Stimulated activated CD4-positive, alpha-beta T cell treated with anti-CD3 and anti-CD28 coated beads, Interleukin-15, amount 100 ng/mL, for 1 hour (primary cell): ENCODE measurements at regions not wholly inside any gene's neighbourhood (a gene's known extent, or its start where the extent isn't known, plus 50 kb on each side); places are given as distances from the start of the nearest gene placed in this dataset.
"Not testable (repeated sequence)": the region's sequence is repeated elsewhere in the genome, so short reads cannot be mapped to it uniquely, and the experiment has no call there.

Experiments
- DNase-seq, 2 donors: peaks; one replicate each; pipeline ENCODE4 v3.0.0-alpha.2; 2020; ENCODE audit warnings: low read depth in 1 of 2, low spot score in 1 of 2

DNA sequence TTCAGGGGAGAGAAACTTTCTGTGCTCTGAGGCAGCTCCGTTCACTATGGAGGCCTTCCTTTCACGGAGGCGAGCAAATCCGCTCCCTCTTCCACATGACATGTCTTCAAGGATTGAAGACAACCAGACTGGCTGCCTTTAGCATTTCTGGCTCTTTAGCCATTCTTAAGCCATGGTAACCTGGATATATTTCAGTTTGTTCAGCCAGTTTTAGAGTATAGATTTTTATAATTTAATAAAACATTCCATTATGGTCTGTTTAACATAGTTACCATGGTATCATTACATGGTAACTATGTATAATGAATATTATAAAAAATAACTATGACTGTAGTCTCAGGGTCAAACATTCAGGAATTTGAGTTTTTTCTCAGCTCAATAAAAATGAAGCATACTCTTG lies 54.2 kb upstream of the NFIA start:
- DNase-seq = no peak

DNA sequence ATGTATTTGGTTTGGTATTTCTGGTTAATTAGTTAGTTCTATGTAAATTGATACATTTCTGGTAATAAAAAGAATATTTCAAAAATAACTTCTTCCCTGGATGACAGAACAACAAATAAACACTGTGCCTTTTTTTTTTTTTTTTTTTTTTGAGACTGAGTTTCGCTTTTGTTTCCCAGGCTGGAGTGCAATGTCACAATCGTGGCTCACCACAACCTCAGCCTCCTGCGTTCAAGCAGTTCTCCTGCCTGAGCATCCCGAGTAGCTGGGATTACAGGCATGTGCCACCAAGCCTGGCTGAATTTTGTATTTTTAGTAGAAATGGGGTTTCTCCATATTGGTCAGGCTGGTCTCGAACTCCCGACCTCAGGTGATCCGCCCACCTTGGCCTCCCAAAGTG lies 64.3 kb upstream of the NFIA start:
- not testable (repeated sequence) for DNase-seq

DNA sequence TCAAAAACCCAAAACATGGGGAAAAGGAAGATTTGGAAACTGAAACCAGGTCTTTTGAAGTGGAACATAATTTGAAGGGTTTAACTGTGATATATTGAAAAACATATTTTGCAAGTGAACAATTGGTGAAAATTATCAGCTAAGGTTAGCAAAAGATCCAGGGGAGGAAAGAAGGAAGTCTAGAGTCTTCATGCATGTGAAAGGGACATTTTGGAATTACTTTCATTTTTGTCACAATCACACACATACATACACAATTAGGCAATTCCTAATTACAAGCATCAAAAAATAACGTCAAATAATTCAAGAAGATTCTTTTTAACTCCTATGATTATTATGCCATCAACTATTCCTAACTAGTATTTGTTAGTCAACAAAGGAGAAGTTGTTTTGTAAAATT lies 64.7 kb upstream of the NFIA start:
- DNase-seq = no peak

DNA sequence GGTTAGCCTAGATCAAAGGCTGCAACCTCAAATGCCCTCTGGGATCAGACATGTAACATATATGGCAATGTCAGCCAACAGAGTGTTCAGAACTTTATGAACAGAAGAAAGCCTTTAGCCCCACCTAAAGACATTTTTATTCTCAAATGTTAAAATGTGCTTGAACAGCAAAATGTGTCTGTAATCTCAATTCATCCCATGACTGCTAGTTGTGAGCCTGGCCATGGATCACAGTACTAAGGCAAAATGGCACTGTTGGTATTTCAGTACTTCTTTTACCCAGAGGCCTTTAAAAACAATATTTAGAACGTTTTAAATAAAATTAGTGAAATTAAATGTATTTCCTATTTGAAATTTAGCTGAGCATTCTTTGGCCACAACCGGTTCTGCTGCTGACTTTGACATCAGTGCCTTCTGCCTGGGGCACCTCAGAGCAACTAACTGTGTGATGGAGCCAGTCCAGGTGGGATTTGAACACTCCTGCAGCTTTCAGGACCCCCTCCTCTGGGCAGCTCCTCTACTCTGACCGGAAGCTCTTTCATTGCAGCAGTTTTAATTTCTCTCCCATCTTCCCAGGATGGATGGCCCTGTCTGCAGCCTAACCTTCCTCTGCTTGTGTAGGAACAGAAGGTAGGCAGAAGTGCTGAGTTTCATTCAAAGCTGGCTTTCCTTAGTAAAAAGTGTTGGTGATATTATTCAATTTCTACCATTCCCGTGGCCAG lies 68.3 kb upstream of the NFIA start:
- DNase-seq = no peak

DNA sequence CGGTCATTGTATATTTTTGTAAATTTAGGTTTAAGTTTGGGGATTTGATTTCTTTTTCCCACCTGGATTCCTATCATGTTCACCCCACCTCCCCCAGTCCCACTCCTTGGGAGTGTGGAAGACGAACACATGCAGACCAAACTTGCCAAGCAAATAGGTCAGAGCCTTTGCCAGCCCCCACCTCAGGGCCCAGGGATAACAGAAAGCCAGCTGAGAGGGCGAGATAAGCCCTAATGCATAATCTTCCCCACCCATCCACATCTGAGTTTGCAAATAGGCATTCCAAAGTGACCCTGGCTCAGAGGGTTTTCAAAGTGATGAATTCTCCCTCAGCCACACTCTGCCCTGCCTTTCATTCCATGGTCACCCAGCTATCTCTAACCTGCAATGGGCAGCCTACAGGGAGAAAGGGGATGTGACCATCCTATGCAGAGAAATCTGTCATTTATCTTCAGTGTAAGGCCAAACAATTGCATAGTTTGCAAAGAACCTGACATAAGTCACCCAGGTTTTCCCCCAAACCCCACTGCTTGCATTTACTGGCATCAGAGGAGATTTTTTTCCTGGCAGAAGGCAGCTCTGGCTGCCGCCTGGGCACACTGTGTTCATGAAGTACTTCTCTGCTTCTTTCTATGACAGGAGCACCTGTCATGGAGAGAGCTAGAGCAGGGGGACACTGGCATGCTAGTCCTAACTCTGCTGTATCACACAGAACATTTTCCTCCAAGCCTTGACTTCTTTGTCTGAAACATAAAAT lies 69.0 kb upstream of the NFIA start:
- DNase-seq = no peak

DNA sequence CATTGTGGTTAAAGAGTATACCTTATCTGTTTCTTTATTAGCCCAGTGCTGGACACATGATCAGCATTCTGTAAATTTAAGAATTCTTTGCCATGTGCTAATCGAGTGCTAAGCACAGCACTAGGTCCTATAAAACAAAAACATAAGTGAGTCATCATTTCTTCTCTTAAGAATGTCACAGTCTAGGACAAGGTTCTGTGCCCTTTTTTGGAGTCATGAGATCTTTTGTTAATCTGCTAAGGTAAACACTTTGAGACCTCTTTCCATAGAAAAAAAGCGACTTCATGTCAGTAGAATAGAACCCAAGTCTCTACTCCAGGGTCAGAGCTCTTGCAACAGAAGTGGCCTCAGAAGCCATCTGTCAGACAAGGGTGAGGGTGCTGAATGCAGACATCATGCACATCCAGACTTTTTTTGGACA lies 70.0 kb upstream of the NFIA start:
- DNase-seq = no peak

DNA sequence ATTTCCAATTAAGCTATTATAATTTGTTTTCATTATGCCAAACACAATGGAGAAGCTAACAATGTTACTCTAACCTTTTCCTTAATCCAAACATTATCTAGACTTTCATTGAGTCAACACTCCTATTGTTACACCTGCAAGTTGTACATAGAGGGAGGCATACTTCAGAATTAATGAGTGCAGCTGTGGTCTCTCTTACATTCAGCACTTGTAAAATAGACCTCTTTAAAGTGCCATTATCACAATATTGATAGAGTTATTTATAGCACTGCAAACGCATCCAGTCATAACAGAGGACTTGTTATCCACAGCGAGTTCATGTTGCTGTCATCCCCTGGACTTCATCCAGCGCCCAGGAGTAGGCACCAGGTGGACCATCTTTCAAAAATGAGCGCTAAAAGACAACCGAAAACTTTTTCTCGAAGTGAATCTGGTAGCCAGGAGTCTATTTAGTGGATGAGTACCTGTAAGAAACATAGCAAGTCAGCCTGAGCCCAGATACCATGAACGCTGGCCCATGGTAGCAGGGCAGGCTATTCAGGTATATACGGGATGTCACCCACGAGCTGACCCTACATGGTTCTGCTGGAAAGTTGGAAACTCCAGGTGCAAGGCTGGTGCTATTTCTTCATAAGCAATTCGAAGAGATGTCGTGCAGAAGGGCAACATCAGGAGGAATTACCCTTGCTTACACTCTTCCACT lies 70.6 kb upstream of the NFIA start:
- DNase-seq = no peak

DNA sequence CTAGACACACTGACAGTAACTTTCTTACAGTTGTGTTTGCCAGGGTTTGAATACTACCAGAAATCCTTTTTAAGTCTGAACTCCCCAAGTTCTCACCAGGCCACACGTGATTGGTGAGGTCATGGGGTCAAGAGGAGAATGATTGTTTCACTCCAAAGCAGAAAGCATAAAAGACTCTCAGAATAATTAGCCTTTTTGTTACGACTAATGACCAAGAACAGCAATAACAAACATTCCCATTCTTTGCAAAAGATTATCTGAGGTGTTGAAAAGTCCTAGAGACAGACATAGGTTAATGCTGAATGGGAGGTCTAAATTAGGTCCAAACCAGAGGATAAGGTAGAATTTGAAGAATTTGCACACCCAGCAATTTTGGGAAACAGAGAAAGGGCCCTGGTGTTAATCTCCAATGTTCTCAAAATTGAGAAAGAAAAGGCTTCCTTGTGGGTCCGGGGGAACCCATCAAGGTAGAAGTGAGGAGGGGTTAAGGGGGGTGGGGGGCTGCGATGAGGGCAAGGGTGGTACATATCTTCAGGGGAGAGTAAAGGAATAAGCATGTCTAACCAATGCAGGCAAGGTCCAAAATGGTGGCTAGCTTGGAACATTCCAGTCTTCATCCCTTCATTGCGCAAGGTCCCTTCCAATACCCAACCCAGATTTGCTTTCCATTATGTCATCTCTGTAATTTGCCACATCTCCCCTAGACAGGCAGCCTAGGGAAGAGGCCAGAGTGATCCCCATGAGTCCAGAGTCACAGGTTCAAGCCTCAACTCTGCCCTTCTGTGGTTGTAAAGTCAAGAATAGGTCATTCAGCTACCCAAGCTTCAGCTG lies 74.6 kb upstream of the NFIA start:
- no peak for DNase-seq

DNA sequence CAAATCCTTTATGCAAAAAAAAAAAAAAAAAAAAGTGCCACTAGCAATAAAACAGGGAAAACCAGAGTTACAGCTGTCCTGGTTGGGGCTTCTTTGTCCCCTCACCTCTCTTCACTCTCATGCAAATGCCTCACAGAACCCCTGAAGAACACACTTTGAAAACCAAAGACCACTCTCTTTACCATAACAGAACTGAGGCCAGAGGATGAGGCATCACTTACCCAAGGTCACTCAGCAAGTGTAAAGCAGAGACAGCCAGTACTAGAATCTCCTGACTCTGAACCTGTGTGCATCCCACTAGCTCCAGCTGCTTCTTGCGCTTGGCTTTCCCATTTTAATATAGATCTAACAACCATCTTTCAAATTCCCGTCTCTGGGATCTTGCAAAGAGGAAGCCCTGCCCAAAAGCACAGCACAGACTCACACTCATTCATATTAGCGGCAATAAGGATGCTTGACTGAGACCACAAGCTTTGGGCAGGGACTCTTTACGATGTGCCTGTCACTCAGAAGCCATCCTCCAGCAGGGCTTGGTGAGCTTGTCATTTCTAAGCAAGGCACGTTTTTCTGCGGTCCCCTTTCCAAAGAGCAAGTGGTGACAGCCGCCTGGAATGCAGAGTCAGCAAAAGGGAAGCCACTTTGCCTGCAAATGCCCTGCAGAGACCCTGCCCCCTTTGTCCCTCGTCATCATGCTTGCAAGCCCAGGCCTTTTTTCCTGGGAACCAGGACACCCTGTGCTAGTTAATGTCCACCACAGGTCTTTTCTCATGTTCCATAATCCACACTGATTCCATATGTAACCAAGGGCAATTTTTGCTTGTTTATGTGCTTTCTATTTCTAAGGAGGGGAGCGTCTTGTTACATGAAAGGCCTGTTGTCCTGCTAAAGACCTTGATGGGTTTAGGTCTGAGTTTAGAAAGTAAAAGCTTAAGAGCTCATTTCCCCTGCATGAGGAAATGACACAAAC lies 76.5 kb upstream of the NFIA start:
- no peak for DNase-seq

DNA sequence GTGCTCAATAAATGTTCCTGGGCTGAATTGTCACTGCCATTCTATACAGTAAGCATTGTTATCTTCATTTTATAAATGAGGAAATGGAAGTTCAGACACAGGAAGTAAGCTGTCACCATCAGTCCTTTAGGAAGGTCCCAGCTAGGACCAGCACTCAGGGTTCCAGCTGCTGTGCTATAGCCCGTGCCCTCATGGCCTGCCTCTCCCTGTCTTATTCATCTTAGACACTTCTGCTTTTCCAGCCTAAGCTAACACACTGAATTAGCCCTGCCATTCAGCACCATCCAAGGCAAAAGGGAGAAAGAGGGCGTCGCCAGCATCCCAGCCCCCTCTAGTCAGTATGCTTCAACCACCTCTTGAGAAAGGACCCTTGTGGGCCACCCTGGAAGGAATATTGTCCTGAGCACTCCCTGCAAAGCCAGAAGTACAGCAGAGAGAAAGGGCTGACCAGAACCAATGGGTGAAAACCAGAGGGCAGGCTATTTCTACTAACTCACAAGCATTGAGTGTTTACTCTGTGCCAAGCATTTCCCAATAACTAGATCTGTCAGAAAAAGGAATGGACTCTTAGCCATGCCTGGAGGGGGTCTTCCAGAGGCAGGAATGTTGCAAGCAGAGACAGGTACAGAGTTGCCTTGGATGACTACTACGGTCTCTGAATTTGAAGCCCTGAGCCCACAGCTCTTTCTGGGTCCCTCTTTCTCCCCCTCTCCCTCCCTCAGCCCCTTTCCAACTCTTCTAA lies 77.9 kb upstream of the NFIA start:
- no peak for DNase-seq

DNA sequence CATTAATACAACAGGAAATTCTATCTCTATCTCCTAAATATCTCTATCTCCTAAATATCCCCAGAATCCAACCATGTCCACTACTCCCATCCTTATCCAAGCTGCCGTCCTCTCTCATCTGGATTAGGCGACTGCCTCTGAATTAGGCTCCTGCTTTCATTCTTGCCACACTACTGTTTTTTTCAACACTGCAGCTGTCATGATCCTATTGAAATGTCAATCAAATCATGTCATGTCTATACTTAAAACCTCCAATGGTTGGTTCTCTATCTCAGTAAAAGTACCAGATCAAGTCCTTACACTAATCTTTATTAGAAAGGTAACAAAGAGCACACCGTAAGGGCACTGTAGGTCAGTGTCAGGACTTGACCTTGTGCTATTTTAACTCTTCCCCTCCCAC lies 82.0 kb upstream of the NFIA start:
- no peak for DNase-seq

DNA sequence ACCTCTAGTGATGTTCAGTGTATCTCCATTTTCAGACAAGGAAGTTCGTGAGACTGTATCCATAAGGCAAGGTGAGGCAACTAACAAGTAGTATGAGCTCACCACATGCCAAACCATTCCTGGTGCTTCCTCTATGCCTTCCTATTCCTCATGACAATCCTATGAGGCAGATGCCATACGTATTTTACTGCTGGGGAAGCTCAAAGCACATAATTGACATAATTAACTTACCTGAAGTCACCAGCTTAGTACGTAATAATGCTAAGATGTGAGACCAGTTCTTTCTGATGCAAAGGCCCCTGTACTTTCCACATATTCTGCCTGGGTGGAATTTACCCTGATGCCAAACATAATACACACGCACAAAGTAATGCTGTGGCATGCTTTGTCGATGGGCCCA lies 83.6 kb upstream of the NFIA start:
- DNase-seq = no peak

DNA sequence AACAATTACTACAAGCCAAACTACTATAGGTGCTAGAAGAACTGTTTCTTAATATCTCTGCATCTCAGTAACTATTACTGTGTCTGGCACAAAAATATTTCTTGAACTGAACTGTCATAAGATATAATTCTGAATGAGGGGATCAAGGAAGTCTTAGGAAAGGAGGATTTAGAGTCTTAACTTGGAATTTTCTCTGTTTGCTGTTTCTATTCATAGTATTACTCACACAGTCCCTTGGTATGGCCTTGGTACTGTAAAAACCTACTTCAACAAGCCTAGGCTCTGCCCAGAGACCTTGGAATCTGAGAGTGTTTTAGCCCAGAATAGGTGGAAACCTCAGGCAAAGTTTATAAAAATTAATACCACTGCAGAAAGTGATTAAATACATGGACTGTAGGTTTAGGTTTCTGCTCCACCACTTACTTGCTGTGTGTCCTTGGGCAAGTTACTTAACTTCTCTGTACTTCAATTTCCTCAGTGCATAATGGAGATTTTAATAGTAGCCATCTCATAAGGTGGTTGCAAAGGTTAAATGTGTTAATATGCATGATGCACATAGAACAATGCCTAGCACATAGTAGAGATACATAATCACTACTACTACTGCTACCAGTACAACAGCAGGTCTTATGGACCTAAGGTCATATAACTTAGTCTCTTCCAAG lies 87.4 kb upstream of the NFIA start:
- DNase-seq = no peak

DNA sequence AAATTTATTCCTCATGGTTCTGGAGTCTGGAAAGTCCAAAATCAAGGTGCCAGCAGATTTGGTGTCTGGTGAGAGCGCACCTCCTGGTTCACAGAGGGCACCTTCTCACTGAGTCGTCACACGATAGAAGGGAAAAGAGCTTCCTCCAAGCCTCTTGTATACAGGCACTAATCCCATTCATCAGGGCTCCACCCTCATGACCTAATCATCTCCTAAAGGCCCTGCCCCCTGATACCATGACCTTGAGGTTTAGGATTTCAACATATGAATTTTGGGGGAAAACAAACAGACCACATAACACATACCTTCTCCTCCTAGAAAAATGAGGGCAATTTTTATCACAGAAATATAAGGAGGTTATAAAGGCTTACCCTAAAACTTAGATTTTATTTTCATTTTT lies 88.0 kb upstream of the NFIA start:
- no peak for DNase-seq

DNA sequence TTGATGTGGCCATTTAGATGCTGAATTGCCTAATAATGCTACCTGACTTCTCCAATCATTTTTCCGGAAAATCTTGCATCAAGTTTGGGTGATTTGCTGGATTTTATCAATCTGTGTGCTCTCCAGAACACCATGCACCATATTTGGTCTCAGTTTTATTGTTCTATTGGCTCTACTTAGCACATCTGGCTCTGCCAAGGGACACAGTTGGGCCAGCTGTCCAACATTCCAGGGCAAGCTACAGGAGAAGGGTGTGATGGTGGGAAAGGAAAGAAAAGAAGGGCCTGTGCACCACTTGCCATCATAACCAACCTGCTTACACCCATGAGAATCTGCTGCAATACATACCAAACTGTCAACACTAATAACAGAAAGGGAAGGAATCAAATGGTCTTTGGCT lies 90.2 kb upstream of the NFIA start:
- no peak for DNase-seq

DNA sequence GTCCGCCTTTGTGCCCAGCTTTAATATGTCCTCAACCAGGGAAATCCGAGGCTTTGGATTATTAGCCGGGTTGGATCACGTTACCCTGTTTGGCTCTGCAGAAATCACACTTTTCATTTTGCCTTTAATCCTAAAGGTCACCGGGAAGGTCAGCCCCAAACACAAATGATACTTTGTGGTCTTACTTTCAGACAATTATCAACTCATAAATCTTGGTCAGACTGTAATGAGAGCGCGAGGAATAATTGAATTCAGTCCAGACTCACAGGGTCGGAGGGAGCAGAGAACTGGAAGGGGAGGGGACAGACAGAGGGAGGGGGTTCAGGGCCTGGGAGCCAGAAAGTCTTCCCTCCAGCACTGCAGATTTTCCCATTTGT lies 91.7 kb upstream of the NFIA start:
- DNase-seq = no peak

DNA sequence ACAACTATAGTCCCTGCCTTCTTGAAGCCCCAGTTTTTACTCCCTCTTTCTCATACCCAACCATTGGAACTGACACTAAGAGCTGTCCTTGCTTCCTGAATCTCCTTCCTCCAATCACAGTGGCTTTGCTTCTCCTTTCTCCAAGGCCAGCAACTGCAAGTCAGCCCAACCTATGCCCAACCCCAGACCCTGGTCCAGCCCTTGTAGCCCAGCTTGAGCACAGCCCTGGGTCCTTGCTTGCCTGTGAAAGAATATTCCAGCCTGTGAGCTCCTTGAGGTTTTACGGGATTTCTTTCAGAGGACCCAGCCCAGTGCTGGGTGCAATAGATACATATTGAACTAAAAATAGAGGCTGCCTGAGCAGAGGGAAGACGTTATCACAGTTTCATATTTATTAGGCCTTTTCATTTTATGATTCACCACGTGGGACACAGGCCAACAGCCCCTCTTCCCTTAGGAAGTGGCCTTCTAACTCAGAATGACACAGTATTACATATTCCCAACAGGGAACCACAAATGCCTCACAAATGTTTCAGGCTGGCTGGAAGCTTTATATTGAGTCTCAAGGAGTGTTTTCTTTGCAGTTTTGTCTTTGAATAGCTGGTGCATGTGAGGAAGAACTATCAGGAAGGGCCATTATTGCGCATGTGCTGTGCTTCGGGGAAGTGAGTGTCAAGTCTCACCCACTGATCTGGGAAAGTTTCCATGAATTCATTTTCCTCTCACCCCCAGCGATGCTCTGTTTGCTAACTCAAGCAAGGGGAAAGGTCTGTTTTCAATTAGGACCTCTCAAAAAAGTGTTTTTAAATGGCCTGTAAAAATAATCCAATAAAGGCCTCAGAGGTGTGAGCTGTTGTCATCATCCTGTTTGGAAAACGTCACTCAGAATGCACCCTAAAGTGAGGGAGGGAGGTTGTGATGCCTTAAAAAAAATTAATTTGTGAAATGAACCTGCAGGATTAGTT lies 92.3 kb upstream of the NFIA start:
- DNase-seq = no peak

DNA sequence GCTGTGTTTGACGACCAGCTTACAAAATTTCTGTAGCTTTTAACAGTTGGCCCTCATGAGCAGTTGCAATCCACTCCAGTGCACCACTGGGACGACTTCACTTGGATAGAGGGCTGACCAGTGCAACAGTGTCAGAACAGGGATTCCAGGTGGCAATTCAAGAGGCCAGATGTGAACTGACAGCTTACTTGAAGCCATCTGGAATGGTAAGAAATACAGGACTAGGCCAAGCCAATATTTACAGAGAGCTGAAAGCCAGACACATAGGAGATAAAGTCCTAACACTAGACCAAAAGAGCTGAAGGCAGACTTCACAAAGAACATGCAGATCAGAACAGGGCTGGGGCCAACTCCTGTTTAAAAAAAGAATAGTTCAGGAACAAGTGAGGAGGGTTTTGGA lies 93.5 kb upstream of the NFIA start:
- DNase-seq = no peak
